ENCODE measurements at regions not wholly inside any gene's neighbourhood (a gene's known extent, or its start where the extent isn't known, plus 50 kb on each side); places are given as distances from the start of the nearest gene placed in this dataset.

DNA sequence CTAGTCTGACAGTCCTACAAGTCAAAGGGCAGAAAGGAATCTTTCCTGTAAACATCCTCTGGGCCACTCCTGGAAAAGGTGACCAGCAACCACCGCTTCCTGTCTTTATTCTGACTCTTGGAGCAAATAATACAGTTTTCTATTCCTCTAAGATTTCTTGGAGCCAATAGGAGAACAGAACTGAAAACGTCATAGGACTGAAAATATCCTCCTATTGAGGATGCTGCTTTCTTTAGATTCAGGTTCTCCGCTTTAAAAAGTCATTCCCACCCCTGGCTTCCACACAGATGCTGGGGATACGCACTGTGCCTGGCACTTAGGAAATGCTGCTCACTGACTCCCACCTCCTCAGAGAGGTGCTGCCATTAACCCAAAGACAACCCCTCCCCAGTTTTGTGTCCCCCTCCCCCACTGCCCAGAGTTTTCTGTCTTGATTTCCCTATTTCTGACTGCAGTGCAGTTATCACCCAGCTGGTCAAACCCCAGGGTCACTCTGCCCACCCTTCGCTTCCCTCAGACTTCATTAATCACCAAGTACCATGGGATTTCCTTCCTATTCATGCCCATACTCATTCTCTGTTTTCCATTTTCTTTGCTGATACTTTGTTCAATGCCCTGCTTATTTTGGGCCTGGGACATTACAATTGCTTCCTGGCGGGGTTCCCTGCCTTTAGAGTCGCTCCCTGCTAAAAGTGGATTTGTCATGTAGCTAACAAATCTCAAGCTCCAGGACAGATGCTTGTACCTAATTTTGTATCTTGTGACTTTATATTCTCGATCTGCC is 82.1 kb upstream of the ARHGAP29 start:
- Histone ChIP-seq H3K27me3 (ENCODE audit: insufficient read depth, poor library complexity, severe bottlenecking) (peaks cover 10% of the 10 kb centered on the region), H3K4me3 (replicated peaks; ENCODE audit: insufficient read depth, low read length) (no peak overlapping the region), H3K27ac (replicated peaks) (no peak overlapping the region)
- DNase-seq (ENCODE audit: low read depth in 1 of 2, low spot score in 1 of 2) = no peak
- TF ChIP-seq POLR2AphosphoS5 (IDR thresholded peaks at IDR 0.05; ENCODE audit: low read depth) (no peak), GABPA (IDR thresholded peaks at IDR 0.05; ENCODE audit: low read depth) (no peak), SPI1 (IDR thresholded peaks at IDR 0.05; ENCODE audit: borderline replicate concordance, low read depth) (no peak)
- TF ChIP-seq, protein P1, sequence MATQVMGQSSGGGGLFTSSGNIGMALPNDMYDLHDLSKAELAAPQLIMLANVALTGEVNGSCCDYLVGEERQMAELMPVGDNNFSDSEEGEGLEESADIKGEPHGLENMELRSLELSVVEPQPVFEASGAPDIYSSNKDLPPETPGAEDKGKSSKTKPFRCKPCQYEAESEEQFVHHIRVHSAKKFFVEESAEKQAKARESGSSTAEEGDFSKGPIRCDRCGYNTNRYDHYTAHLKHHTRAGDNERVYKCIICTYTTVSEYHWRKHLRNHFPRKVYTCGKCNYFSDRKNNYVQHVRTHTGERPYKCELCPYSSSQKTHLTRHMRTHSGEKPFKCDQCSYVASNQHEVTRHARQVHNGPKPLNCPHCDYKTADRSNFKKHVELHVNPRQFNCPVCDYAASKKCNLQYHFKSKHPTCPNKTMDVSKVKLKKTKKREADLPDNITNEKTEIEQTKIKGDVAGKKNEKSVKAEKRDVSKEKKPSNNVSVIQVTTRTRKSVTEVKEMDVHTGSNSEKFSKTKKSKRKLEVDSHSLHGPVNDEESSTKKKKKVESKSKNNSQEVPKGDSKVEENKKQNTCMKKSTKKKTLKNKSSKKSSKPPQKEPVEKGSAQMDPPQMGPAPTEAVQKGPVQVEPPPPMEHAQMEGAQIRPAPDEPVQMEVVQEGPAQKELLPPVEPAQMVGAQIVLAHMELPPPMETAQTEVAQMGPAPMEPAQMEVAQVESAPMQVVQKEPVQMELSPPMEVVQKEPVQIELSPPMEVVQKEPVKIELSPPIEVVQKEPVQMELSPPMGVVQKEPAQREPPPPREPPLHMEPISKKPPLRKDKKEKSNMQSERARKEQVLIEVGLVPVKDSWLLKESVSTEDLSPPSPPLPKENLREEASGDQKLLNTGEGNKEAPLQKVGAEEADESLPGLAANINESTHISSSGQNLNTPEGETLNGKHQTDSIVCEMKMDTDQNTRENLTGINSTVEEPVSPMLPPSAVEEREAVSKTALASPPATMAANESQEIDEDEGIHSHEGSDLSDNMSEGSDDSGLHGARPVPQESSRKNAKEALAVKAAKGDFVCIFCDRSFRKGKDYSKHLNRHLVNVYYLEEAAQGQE (IDR thresholded peaks at IDR 0.05; ENCODE audit: insufficient replicate concordance, low read depth) = no peak
- TF ChIP-seq, protein P2, sequence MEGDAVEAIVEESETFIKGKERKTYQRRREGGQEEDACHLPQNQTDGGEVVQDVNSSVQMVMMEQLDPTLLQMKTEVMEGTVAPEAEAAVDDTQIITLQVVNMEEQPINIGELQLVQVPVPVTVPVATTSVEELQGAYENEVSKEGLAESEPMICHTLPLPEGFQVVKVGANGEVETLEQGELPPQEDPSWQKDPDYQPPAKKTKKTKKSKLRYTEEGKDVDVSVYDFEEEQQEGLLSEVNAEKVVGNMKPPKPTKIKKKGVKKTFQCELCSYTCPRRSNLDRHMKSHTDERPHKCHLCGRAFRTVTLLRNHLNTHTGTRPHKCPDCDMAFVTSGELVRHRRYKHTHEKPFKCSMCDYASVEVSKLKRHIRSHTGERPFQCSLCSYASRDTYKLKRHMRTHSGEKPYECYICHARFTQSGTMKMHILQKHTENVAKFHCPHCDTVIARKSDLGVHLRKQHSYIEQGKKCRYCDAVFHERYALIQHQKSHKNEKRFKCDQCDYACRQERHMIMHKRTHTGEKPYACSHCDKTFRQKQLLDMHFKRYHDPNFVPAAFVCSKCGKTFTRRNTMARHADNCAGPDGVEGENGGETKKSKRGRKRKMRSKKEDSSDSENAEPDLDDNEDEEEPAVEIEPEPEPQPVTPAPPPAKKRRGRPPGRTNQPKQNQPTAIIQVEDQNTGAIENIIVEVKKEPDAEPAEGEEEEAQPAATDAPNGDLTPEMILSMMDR (IDR thresholded peaks at IDR 0.05; ENCODE audit: insufficient read depth, low read length) = no peak

DNA sequence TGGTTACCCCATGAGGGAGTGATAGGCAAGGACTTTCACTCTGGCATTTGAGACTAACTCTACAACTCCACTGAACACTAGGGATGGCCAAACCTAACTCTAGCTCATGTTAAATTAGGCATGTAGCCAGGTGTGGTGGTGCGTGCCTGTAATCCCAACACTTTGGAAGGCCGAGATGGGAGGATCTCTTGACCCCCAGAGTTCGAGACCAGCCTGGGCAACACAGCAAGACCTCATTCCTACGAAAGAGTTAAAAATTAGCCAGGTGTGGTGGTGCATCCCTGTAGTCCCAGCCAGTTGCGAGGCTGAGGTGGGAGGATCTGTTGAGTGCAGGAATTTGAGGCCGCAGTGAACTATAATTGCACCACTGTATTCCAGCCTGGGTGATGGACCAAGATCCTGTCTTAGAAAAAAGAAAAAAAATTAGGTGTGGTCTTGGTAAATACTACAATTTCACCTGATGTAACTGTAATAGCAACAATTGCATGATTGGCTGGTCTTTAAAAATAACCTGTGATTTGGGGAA is 81.2 kb upstream of the ARHGAP29 start:
- no peak overlapping the region for H3K4me3 ChIP-seq (replicated peaks; ENCODE audit: insufficient read depth, low read length)
- H3K27me3 ChIP-seq (ENCODE audit: insufficient read depth, poor library complexity, severe bottlenecking) = peaks cover 10% of the 10 kb centered on the region
- no peak overlapping the region for H3K27ac ChIP-seq (replicated peaks)
- TF ChIP-seq GABPA (IDR thresholded peaks at IDR 0.05; ENCODE audit: low read depth) (no peak), SPI1 (IDR thresholded peaks at IDR 0.05; ENCODE audit: borderline replicate concordance, low read depth) (no peak), POLR2AphosphoS5 (IDR thresholded peaks at IDR 0.05; ENCODE audit: low read depth) (no peak)
- TF ChIP-seq, protein P2 (IDR thresholded peaks at IDR 0.05; ENCODE audit: insufficient read depth, low read length) = no peak
- TF ChIP-seq, protein P1 (IDR thresholded peaks at IDR 0.05; ENCODE audit: insufficient replicate concordance, low read depth) = no peak
- no peak for DNase-seq (ENCODE audit: low read depth in 1 of 2, low spot score in 1 of 2)

DNA sequence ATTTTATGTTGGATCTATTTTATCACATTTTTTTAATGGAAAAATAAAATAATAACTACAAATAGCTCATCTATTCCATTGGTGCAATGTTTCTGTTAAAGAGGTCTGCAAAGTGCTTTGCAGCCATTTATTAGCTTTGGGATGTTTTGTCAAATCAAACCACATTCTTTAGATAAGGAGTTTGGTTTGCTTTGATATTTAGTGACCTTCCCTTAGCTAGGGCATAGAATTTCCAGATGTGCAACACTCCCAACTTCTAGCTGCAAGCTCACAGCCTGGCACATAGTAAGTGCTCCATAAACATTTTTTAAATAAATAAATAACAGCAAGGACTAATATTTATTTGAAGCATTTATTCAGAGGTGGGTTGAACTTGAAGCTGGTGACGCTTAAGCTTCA is 80.4 kb upstream of the ARHGAP29 start:
- H3K4me3 ChIP-seq (replicated peaks; ENCODE audit: insufficient read depth, low read length) = no peak overlapping the region
- peaks cover 10% of the 10 kb centered on the region for H3K27me3 ChIP-seq (ENCODE audit: insufficient read depth, poor library complexity, severe bottlenecking)
- no peak for TF ChIP-seq POLR2AphosphoS5 (IDR thresholded peaks at IDR 0.05; ENCODE audit: low read depth)
- TF ChIP-seq, protein P1 (IDR thresholded peaks at IDR 0.05; ENCODE audit: insufficient replicate concordance, low read depth) = no peak
- TF ChIP-seq, protein P2 (IDR thresholded peaks at IDR 0.05; ENCODE audit: insufficient read depth, low read length) = no peak
- no peak overlapping the region for H3K27ac ChIP-seq (replicated peaks)
- no peak for DNase-seq (ENCODE audit: low read depth in 1 of 2, low spot score in 1 of 2)

Measured in HL-60 (cell line).